H1 (cell line): ENCODE measurements at regions not wholly inside any gene's neighbourhood (a gene's known extent, or its start where the extent isn't known, plus 50 kb on each side); places are given as distances from the start of the nearest gene placed in this dataset.

Experiments used
- CTCF ChIA-PET: fragments of 300-600 bp; sonication (Branson Sonifier 250); formaldehyde crosslinking; loops from one replicate; lab custom pipeline; 2021; ENCODE audit not compliant: partially characterized antibody; lab: Charles Lee
- POLR2A ChIA-PET: fragments of 300-600 bp; sonication (Branson Sonifier 250); formaldehyde crosslinking; loops from one replicate; lab custom pipeline; 2021; ENCODE audit warnings: inconsistent platforms; ENCODE audit not compliant: partially characterized antibody; lab: Charles Lee
- DNase-seq, 2 experiments: peaks; one replicate each; pipeline versions ENCODE4 v3.0.0 to v3.0.0-alpha.2; 2010 to 2022; ENCODE audit warnings: low spot score in 2 of 2, low read depth in 1 of 2, mixed read lengths in 1 of 2
- FAIRE-seq: peaks from 2 replicates; lab custom pipeline; 2011; peaks lifted over from hg19 to GRCh38; lab: Jason Lieb, UNC
- H2AFZ ChIP-seq: 2 replicates; pipeline ENCODE4 v1.8.1; 2012; ENCODE audit warnings: low read length, inconsistent platforms
- H2AK5ac ChIP-seq: 2 replicates; pipeline ENCODE4 v1.6.1; 2013; ENCODE audit warnings: low read depth, low read length
- H2BK120ac ChIP-seq: replicated peaks from 2 replicates; pipeline ENCODE3; 2013; ENCODE audit warnings: low read depth, low read length, inconsistent platforms
- H2BK12ac ChIP-seq: 2 replicates; pipeline ENCODE4 v1.6.1; 2013; ENCODE audit warnings: low read depth, low read length
- H2BK15ac ChIP-seq: 2 replicates; pipeline ENCODE4 v1.6.1; 2013; ENCODE audit warnings: low read length
- H2BK20ac ChIP-seq: 2 replicates; pipeline ENCODE4 v1.6.1; 2013; ENCODE audit warnings: low read length
- H2BK5ac ChIP-seq: 2 replicates; pipeline ENCODE4 v1.6.1; 2013; ENCODE audit warnings: low read depth, low read length
- H3K14ac ChIP-seq: 2 replicates; pipeline ENCODE4 v1.6.1; 2013; ENCODE audit warnings: inconsistent platforms; ENCODE audit not compliant: insufficient read length
- H3K18ac ChIP-seq: 2 replicates; pipeline ENCODE4 v1.6.1; 2013; ENCODE audit warnings: low read length; ENCODE audit errors: extremely low read depth
- H3K23ac ChIP-seq: 2 replicates; pipeline ENCODE4 v1.6.1; 2013; ENCODE audit warnings: inconsistent platforms; ENCODE audit not compliant: insufficient read length
- H3K23me2 ChIP-seq: 2 replicates; pipeline ENCODE4 v1.6.1; 2013; ENCODE audit warnings: low read depth, low read length
- H3K27ac ChIP-seq: 2 replicates; pipeline ENCODE4 v1.6.1; 2011; ENCODE audit warnings: low read depth, low read length, inconsistent platforms
- H3K27me3 ChIP-seq, 4 experiments: replicated peaks in 1 of 4; 1 replicate in 1 of 4; 2 replicates in 3 of 4; pipeline versions ENCODE4 v1.6.1 to v1.8.1; 2011 to 2013; ENCODE audit warnings: low read length in 3 of 4, mild to moderate bottlenecking in 3 of 4, inconsistent platforms in 2 of 4, mixed read lengths in 2 of 4, moderate library complexity in 1 of 4; ENCODE audit not compliant: control insufficient read depth in 3 of 4, insufficient read depth in 3 of 4; ENCODE audit errors: extremely low read depth in 1 of 4
- H3K36me3 ChIP-seq, 4 experiments: 2 replicates each; pipeline versions ENCODE4 v1.6.1 to v1.8.1; 2011 to 2013; ENCODE audit warnings: mild to moderate bottlenecking in 4 of 4, low read length in 3 of 4, moderate library complexity in 2 of 4, control low read depth in 1 of 4, inconsistent platforms in 1 of 4; ENCODE audit not compliant: insufficient read depth in 4 of 4, control insufficient read depth in 2 of 4
- H3K4ac ChIP-seq: replicated peaks from 2 replicates; pipeline ENCODE3; 2013; ENCODE audit warnings: low read length, low read depth, mixed read lengths, inconsistent platforms; ENCODE audit not compliant: insufficient read length
- H3K4me1 ChIP-seq, 4 experiments: replicated peaks in 1 of 4; 1 replicate in 1 of 4; 2 replicates in 3 of 4; pipeline versions ENCODE4 v1.6.1 to v1.8.1; 2011 to 2013; ENCODE audit warnings: low read length in 3 of 4, inconsistent platforms in 2 of 4, mixed read lengths in 1 of 4; ENCODE audit not compliant: insufficient read depth in 4 of 4, control insufficient read depth in 3 of 4
- H3K4me2 ChIP-seq, 2 experiments: 2 replicates each; pipeline versions ENCODE4 v1.6.1 to v1.8.1; 2011 to 2013; ENCODE audit warnings: low read depth in 2 of 2, low read length in 2 of 2, control low read depth in 1 of 2, inconsistent platforms in 1 of 2, mild to moderate bottlenecking in 1 of 2; ENCODE audit not compliant: insufficient read depth in 1 of 2
- H3K4me3 ChIP-seq, 4 experiments: fragments of 200-600, 300-600 bp in 1 of 4; sonication (generic), shearing (Covaris generic), sonication (Bioruptor Twin) in 1 of 4; 2 replicates each; pipeline versions ENCODE4 v1.5.1 to v1.8.1; 2011 to 2016; ENCODE audit warnings: low read length in 4 of 4, low read depth in 3 of 4, control low read depth in 2 of 4, inconsistent platforms in 2 of 4, mild to moderate bottlenecking in 2 of 4, mixed read lengths in 1 of 4, moderate library complexity in 1 of 4; ENCODE audit not compliant: insufficient read depth in 2 of 4; ENCODE audit errors: extremely low read depth in 1 of 4
- H3K56ac ChIP-seq: replicated peaks from 2 replicates; pipeline ENCODE3; 2013; ENCODE audit warnings: low read depth, mild to moderate bottlenecking, mixed read lengths, low read length, inconsistent platforms; ENCODE audit not compliant: insufficient read length
- H3K79me1 ChIP-seq: 2 replicates; pipeline ENCODE4 v1.6.1; 2013; ENCODE audit warnings: low read depth, low read length, control low read depth
- H3K79me2 ChIP-seq, 2 experiments: 2 replicates each; pipeline versions ENCODE4 v1.6.1 to v1.8.1; 2012 to 2013; ENCODE audit warnings: low read length in 2 of 2, mild to moderate bottlenecking in 2 of 2, inconsistent platforms in 1 of 2; ENCODE audit not compliant: insufficient read depth in 2 of 2, control insufficient read depth in 1 of 2
- H3K9ac ChIP-seq, 4 experiments: replicated peaks in 1 of 4; 1 replicate in 1 of 4; 2 replicates in 3 of 4; pipeline versions ENCODE4 v1.6.1 to v1.8.1; 2011 to 2013; ENCODE audit warnings: low read depth in 3 of 4, low read length in 3 of 4, control low read depth in 2 of 4, mild to moderate bottlenecking in 2 of 4, moderate library complexity in 2 of 4, inconsistent platforms in 1 of 4; ENCODE audit errors: extremely low read depth in 1 of 4
- H3K9me3 ChIP-seq, 2 experiments: 2 replicates each; pipeline versions ENCODE4 v1.6.1 to v1.8.1; 2012 to 2013; ENCODE audit warnings: mild to moderate bottlenecking in 2 of 2, moderate library complexity in 2 of 2, control low read depth in 1 of 2, inconsistent platforms in 1 of 2, low read depth in 1 of 2, low read length in 1 of 2, mixed read lengths in 1 of 2; ENCODE audit not compliant: insufficient read depth in 2 of 2
- H4K20me1 ChIP-seq, 2 experiments: replicated peaks in 1 of 2; 2 replicates each; pipeline versions ENCODE3 to v1.8.1; 2011 to 2013; ENCODE audit warnings: inconsistent platforms in 2 of 2, low read length in 2 of 2, mild to moderate bottlenecking in 1 of 2; ENCODE audit not compliant: insufficient read depth in 2 of 2, control insufficient read depth in 1 of 2
- H4K5ac ChIP-seq: 2 replicates; pipeline ENCODE4 v1.6.1; 2013; ENCODE audit warnings: low read length, low read depth, mixed read lengths, inconsistent platforms; ENCODE audit not compliant: insufficient read length
- H4K8ac ChIP-seq: 2 replicates; pipeline ENCODE4 v1.8.0; 2013; ENCODE audit warnings: mild to moderate bottlenecking, moderate library complexity, low read length, inconsistent platforms; ENCODE audit not compliant: insufficient read depth; ENCODE audit errors: extremely low read depth
- H4K91ac ChIP-seq: replicated peaks from 2 replicates; pipeline ENCODE3; 2013; ENCODE audit warnings: low read length, mixed read lengths, inconsistent platforms; ENCODE audit not compliant: insufficient read length
- ATF3 ChIP-seq: IDR thresholded peaks from 2 replicates; pipeline ENCODE4 v1.6.1; 2011; ENCODE audit warnings: low read depth, mild to moderate bottlenecking, low read length; ENCODE audit not compliant: insufficient read depth
- CHD2 ChIP-seq: IDR thresholded peaks from 2 replicates; pipeline ENCODE4 v1.6.1; 2012; ENCODE audit warnings: low read length, improper control_type of control experiment
- CTBP2 ChIP-seq: IDR thresholded peaks from 2 replicates; pipeline ENCODE4 v1.7.0; 2011; ENCODE audit warnings: borderline replicate concordance, mild to moderate bottlenecking, moderate library complexity, mixed read lengths, low read length; ENCODE audit not compliant: insufficient read depth, insufficient read length
- FOSL1 ChIP-seq: IDR thresholded peaks from 2 replicates; pipeline ENCODE4 v1.6.1; 2011; ENCODE audit warnings: mild to moderate bottlenecking, low read depth, low read length, moderate library complexity; ENCODE audit not compliant: insufficient read depth
- JUND ChIP-seq: IDR thresholded peaks from 2 replicates; pipeline ENCODE4 v1.6.1; 2011; ENCODE audit warnings: mild to moderate bottlenecking, improper control_type of control experiment, low read length
- KDM1A ChIP-seq: fragments of 200-600, 300-600 bp; sonication (generic); IDR thresholded peaks from 2 replicates; pipeline ENCODE4 v1.7.1; 2016; ENCODE audit warnings: mild to moderate bottlenecking, low read length, borderline replicate concordance
- NRF1 ChIP-seq: IDR thresholded peaks from 2 replicates; pipeline ENCODE4 v1.6.1; 2011; ENCODE audit warnings: mild to moderate bottlenecking, low read depth, low read length, improper control_type of control experiment
- PHF8 ChIP-seq: fragments of 200-600 bp; sonication (generic); conservative IDR thresholded peaks from 2 replicates; pipeline ENCODE4 v1.7.1; 2012; ENCODE audit warnings: low read depth, mild to moderate bottlenecking, inconsistent platforms, low read length, moderate library complexity
- POLR2AphosphoS5 ChIP-seq: IDR thresholded peaks from 2 replicates; pipeline ENCODE4 v1.6.1; 2011; ENCODE audit warnings: low read depth, low read length
- SAP30 ChIP-seq: fragments of 300-600 bp; sonication (generic); IDR thresholded peaks from 2 replicates; pipeline ENCODE4 v1.7.1; 2012; ENCODE audit warnings: low read length, moderate library complexity, mild to moderate bottlenecking, inconsistent platforms; ENCODE audit not compliant: insufficient read depth, insufficient replicate concordance
- SIN3A ChIP-seq, 2 experiments: IDR thresholded peaks in 1 of 2; conservative IDR thresholded peaks in 1 of 2; 2 replicates each; pipeline ENCODE4 v1.6.1; 2011 to 2012; ENCODE audit warnings: low read length in 2 of 2, improper control_type of control experiment in 1 of 2, low read depth in 1 of 2, mild to moderate bottlenecking in 1 of 2
- SIX5 ChIP-seq: IDR thresholded peaks from 2 replicates; pipeline ENCODE4 v1.6.1; 2011; ENCODE audit warnings: mild to moderate bottlenecking, low read depth, low read length
- SRF ChIP-seq: IDR thresholded peaks from 2 replicates; pipeline ENCODE4 v1.6.1; 2011; ENCODE audit warnings: mild to moderate bottlenecking, low read depth, low read length, moderate library complexity
- WGBS, 2 experiments: shearing (Covaris generic) in 1 of 2; methylation state at CpG; one replicate each; pipeline versions ENCODE4 v1.1.6 to v1.1.7; 2013 to 2015; ENCODE audit warnings: low lambda C conversion rate in 2 of 2, mixed read lengths in 2 of 2, inconsistent platforms in 1 of 2, low coverage in 1 of 2, missing lambda C conversion rate in 1 of 2; ENCODE audit not compliant: insufficient replicate concordance in 2 of 2, insufficient coverage in 1 of 2, insufficient read length in 1 of 2; ENCODE audit errors: extremely low coverage in 1 of 2, missing lambda C conversion rate in 1 of 2; 5-methylcytosine and 5-hydroxymethylcytosine counted together
- TF ChIP-seq, protein P1 (sequence below): IDR thresholded peaks from 2 replicates; pipeline ENCODE4 v1.6.1; 2012; ENCODE audit warnings: inconsistent platforms

DNA sequence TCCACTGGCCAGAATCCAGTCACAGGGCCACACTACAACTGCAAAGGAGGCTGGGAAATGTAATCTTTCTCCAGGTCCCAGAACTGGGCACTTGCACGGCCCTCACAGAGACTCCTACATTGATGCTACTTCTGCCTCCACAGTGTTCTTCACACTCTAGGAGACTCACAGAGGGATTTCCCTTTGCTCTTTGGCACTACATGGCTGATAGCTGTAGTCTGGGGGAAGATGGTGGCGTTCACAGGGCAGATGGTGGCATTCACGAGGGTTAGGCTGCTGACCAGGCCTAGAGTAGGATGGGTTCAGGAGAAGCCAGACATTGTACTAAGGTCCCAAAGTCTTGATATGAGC is 151.1 kb downstream of the NUAK1 start:
- no peaks in the 10 kb centered on the region; the same call in 1 of the 2 replicates for H3K23me2 ChIP-seq
- H4K8ac ChIP-seq = no peak overlapping the region
- H3K36me3 ChIP-seq = no peaks in the 10 kb centered on the region
- no peak overlapping the region for H3K14ac ChIP-seq
- no peak overlapping the region for H2BK120ac ChIP-seq
- H3K4me1 ChIP-seq = no peaks in the 10 kb centered on the region; a peak in 1 of 7 replicates
- H2BK15ac ChIP-seq = no peak overlapping the region
- no peak overlapping the region for H2BK5ac ChIP-seq
- ChIA-PET CTCF (no interaction called here), POLR2A (no interaction called here)
- H2BK20ac ChIP-seq = no peak overlapping the region
- no peak overlapping the region for H3K56ac ChIP-seq
- H3K4me3 ChIP-seq = no peak overlapping the region
- no peaks in the 10 kb centered on the region for H3K9me3 ChIP-seq
- DNase-seq (no peak), FAIRE-seq (no peak)
- H3K79me2 ChIP-seq = no peaks in the 10 kb centered on the region
- H4K20me1 ChIP-seq = no peaks in the 10 kb centered on the region
- no peak overlapping the region for H3K23ac ChIP-seq
- no peak overlapping the region for H3K4me2 ChIP-seq
- no peak overlapping the region for H3K27ac ChIP-seq
- H3K79me1 ChIP-seq = no peaks in the 10 kb centered on the region
- H2BK12ac ChIP-seq = no peak overlapping the region
- H3K27me3 ChIP-seq = no peaks in the 10 kb centered on the region
- no peak overlapping the region for H4K5ac ChIP-seq
- no peak overlapping the region for H3K9ac ChIP-seq
- no peak overlapping the region for H2AFZ ChIP-seq
- no peak overlapping the region for H2AK5ac ChIP-seq
- WGBS, 2 experiments = 96% methylated on average over 3 of the region's 3 CpGs; no CpG with 5 or more reads in 1 of the 2 experiments
- H3K4ac ChIP-seq = no peak overlapping the region
- H3K18ac ChIP-seq = no peak overlapping the region
- H4K91ac ChIP-seq = no peak overlapping the region
- TF ChIP-seq NRF1 (no peak), ATF3 (no peak), SIN3A (conservative IDR thresholded peaks at IDR 0.05 in 1 of 2, IDR thresholded peaks at IDR 0.05 in 1 of 2; ENCODE audit: low read depth in 1 of 2, low read length in 2 of 2) (no peak), KDM1A (no peak), JUND (no peak), PHF8 (no peak), SRF (no peak), POLR2AphosphoS5 (no peak), SIX5 (no peak), CHD2 (no peak), SAP30 (no peak), CTBP2 (no peak), FOSL1 (no peak)
- TF ChIP-seq, protein P1, sequence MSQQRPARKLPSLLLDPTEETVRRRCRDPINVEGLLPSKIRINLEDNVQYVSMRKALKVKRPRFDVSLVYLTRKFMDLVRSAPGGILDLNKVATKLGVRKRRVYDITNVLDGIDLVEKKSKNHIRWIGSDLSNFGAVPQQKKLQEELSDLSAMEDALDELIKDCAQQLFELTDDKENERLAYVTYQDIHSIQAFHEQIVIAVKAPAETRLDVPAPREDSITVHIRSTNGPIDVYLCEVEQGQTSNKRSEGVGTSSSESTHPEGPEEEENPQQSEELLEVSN = no peak
